Gastroesophageal sphincter (tissue), 4 donors: ENCODE measurements at regions not wholly inside any gene's neighbourhood (a gene's known extent, or its start where the extent isn't known, plus 50 kb on each side); places are given as distances from the start of the nearest gene placed in this dataset.

Experiments
- ATAC-seq: fragments of 150-250 bp; one replicate; pipeline ENCODE4 v1.9.1; 2016; ENCODE audit warnings: mild to moderate bottlenecking, moderate library complexity
- H3K27ac ChIP-seq, 4 donors: fragments of 200-600 bp; sonication (generic) in 3 of 4; 1 replicate in 3 of 4; 2 replicates in 1 of 4; pipeline ENCODE4 v1.5.1; 2016 to 2019
- H3K27me3 ChIP-seq: fragments of 200-600 bp; sonication (generic); one replicate; pipeline ENCODE4 v1.5.1; 2019
- H3K36me3 ChIP-seq, 2 donors: fragments of 200-600 bp; sonication (generic); one replicate each; pipeline ENCODE4 v1.5.1; 2019; ENCODE audit warnings: control low read depth in 1 of 2
- H3K4me1 ChIP-seq, 3 donors: fragments of 200-600 bp; sonication (generic); 1 replicate in 2 of 3; 2 replicates in 1 of 3; pipeline ENCODE4 v1.5.1; 2016 to 2019; ENCODE audit warnings: control low read depth in 2 of 3
- H3K4me3 ChIP-seq, 2 donors: fragments of 200-600 bp; sonication (generic); one replicate each; pipeline ENCODE4 v1.5.1; 2019; ENCODE audit warnings: mild to moderate bottlenecking in 1 of 2, moderate library complexity in 1 of 2
- H3K9me3 ChIP-seq, 3 donors: fragments of 200-600 bp; sonication (generic); one replicate each; pipeline ENCODE4 v1.5.1; 2017 to 2019; ENCODE audit warnings: control low read depth in 2 of 3
- EP300 ChIP-seq: sonication (generic); formaldehyde crosslinking; IDR thresholded peaks from one replicate; pipeline ENCODE4 v1.6.1; 2017; ENCODE audit warnings: antibody characterized with exemption, mild to moderate bottlenecking
- POLR2A ChIP-seq, 2 donors: fragments of 450-650 bp; IDR thresholded peaks; one replicate each; pipeline ENCODE4 v1.6.1; 2017; ENCODE audit warnings: antibody characterized with exemption in 2 of 2, mild to moderate bottlenecking in 2 of 2, moderate library complexity in 1 of 2
- POLR2AphosphoS5 ChIP-seq: sonication (generic); formaldehyde crosslinking; IDR thresholded peaks from one replicate; pipeline ENCODE4 v1.6.1; 2017; ENCODE audit warnings: antibody characterized with exemption
- WGBS, 2 donors: methylation state at CpG; one replicate each; pipeline ENCODE4 v1.1.5; 2018; ENCODE audit warnings: low coverage in 1 of 2; 5-methylcytosine and 5-hydroxymethylcytosine counted together
- TF ChIP-seq, protein P1 (sequence below), 4 experiments: fragments of 200-600 bp in 2 of 4; fragments of 450-650 bp in 2 of 4; sonication (generic) in 1 of 4; IDR thresholded peaks; one replicate each; pipeline ENCODE4 v1.5.1; 2017 to 2019; ENCODE audit warnings: antibody characterized with exemption in 4 of 4, mild to moderate bottlenecking in 2 of 4, moderate library complexity in 2 of 4

DNA sequence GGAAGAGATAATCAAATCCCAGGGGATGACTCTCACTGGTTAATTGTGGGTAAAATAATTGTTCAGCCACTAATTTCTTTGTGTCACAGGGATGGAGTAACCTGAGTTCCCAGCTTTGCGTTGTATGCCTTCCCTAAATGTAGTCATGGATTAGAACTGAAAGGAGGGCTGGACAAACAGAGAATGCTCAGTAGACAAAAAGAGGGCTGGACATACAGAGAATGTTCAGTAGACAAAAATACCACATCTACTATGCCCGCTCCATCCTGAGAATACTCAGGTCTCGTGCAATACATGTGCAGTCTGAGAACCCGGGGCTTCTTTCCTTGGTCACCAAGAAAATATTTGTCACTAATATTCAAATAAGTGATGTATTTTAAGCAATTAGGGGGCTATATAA is 497.9 kb downstream of the EPHA4 start:
- Histone ChIP-seq H3K9me3 (peaks cover 0 to under 1% (median 0%) of the 10 kb centered on the region in 3 donors), H3K36me3 (no peaks in the 10 kb centered on the region), H3K27me3 (no peaks in the 10 kb centered on the region), H3K4me1 (no peaks in the 10 kb centered on the region), H3K27ac (no peak overlapping the region), H3K4me3 (no peak overlapping the region)
- no peak for ATAC-seq
- WGBS, 2 donors, result 92 to 100% methylated on average over 1 to 4 of the region's 4 CpGs
- no peak for TF ChIP-seq EP300
- no peak for TF ChIP-seq POLR2A (IDR thresholded peaks at IDR 0.05)
- TF ChIP-seq, protein P1, sequence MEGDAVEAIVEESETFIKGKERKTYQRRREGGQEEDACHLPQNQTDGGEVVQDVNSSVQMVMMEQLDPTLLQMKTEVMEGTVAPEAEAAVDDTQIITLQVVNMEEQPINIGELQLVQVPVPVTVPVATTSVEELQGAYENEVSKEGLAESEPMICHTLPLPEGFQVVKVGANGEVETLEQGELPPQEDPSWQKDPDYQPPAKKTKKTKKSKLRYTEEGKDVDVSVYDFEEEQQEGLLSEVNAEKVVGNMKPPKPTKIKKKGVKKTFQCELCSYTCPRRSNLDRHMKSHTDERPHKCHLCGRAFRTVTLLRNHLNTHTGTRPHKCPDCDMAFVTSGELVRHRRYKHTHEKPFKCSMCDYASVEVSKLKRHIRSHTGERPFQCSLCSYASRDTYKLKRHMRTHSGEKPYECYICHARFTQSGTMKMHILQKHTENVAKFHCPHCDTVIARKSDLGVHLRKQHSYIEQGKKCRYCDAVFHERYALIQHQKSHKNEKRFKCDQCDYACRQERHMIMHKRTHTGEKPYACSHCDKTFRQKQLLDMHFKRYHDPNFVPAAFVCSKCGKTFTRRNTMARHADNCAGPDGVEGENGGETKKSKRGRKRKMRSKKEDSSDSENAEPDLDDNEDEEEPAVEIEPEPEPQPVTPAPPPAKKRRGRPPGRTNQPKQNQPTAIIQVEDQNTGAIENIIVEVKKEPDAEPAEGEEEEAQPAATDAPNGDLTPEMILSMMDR (IDR thresholded peaks at IDR 0.05), result no peak
- TF ChIP-seq POLR2AphosphoS5, result no peak

- TF ChIP-seq EP300 (no peak), POLR2A (IDR thresholded peaks at IDR 0.05) (no peak), POLR2AphosphoS5 (no peak)
- TF ChIP-seq, protein P1 (IDR thresholded peaks at IDR 0.05), result no peak
- WGBS, 2 donors, result 22 to 24% methylated on average over 3 of the region's 3 CpGs
- no peaks in the 10 kb centered on the region for H3K4me1 ChIP-seq
- no peak overlapping the region for H3K27ac ChIP-seq
- no peak for ATAC-seq
- no peaks in the 10 kb centered on the region for H3K36me3 ChIP-seq
- no peak overlapping the region for H3K4me3 ChIP-seq
- H3K27me3 ChIP-seq, result no peaks in the 10 kb centered on the region
- no peaks in the 10 kb centered on the region for H3K9me3 ChIP-seq
These were observed 496.9 kb downstream of the EPHA4 start for GRCh38 chr2:221075203-221075602.

DNA sequence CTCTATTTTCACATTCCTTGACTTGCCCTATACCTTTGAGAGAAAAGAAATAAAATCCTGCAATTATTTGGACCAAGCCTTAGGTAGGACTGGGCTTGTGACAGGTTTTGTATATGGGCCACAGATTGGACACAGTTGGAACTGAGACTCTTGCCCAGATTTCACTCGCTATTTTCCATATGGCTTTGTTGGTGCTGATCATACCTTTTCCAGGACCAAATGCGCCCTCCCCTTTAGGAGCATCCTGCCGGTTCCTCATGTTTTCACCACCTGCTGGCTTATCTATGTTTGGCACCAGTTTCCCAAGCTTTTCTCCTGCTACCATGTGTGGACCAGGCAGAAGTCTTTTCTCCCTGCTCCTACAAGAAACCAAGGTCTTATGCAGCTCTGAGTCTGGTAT is 494.9 kb downstream of the EPHA4 start:
- ATAC-seq, result no peak
- Histone ChIP-seq H3K36me3 (no peaks in the 10 kb centered on the region), H3K27ac (no peak overlapping the region), H3K9me3 (no peaks in the 10 kb centered on the region), H3K4me1 (no peaks in the 10 kb centered on the region), H3K27me3 (no peaks in the 10 kb centered on the region), H3K4me3 (no peak overlapping the region)
- WGBS, 2 donors, result 80% methylated on average over 3 of the region's 3 CpGs; no CpG with 5 or more reads in 1 of the 2 donors
- no peak for TF ChIP-seq POLR2A (IDR thresholded peaks at IDR 0.05)
- TF ChIP-seq EP300, result no peak
- TF ChIP-seq, protein P1 (IDR thresholded peaks at IDR 0.05), result no peak
- no peak for TF ChIP-seq POLR2AphosphoS5

GRCh38 chr2:221077799-221078198 is 494.3 kb downstream of the EPHA4 start:
- no peak for TF ChIP-seq POLR2AphosphoS5
- TF ChIP-seq, protein P1 (IDR thresholded peaks at IDR 0.05), result no peak
- TF ChIP-seq POLR2A (IDR thresholded peaks at IDR 0.05), result no peak
- no peak for TF ChIP-seq EP300
- H3K4me3 ChIP-seq, result no peak overlapping the region
- no peak overlapping the region for H3K27ac ChIP-seq
- H3K27me3 ChIP-seq, result no peaks in the 10 kb centered on the region
- no peaks in the 10 kb centered on the region for H3K36me3 ChIP-seq
- 98 to 100% methylated on average over 3 of the region's 3 CpGs for WGBS, 2 donors
- no peak for ATAC-seq
- H3K4me1 ChIP-seq, result no peaks in the 10 kb centered on the region
- H3K9me3 ChIP-seq, result no peaks in the 10 kb centered on the region

DNA sequence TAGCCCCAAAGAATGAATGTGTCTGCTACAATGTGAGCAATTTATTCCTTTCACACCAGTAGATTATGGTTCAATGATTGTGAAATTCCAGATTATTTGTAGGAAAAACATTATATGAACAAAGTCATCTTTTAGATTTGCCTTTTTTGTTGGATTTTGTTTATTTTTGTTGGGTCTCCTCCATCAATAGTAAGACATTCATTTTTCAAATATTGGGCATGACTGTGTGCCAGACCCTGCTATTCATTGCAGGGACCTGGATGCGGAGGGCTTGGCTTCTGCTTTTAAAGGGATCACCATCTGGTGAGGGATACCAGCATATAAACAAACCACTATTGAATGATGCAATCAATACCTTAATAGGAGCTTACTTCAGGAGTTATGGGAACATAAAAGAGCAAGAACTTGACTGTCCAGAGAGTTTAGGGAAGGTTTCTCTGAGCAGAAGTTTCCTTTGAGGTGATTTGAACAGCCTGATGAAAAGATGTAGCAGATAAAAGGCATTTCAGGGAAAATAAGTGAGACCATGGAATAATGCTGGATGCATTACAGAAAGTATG is 486.7 kb downstream of the EPHA4 start:
- H3K27me3 ChIP-seq, result no peaks in the 10 kb centered on the region
- H3K36me3 ChIP-seq, result no peaks in the 10 kb centered on the region
- WGBS, 2 donors, result 83 to 85% methylated on average over 1 of the region's 1 CpG
- no peaks in the 10 kb centered on the region for H3K4me1 ChIP-seq
- H3K4me3 ChIP-seq, result no peak overlapping the region
- no peak overlapping the region for H3K27ac ChIP-seq
- TF ChIP-seq EP300 (no peak), POLR2AphosphoS5 (no peak), POLR2A (IDR thresholded peaks at IDR 0.05) (no peak)
- TF ChIP-seq, protein P1 (IDR thresholded peaks at IDR 0.05), result no peak
- H3K9me3 ChIP-seq, result no peaks in the 10 kb centered on the region
- no peak for ATAC-seq
